ENCODE measurements at regions not wholly inside any gene's neighbourhood (a gene's known extent, or its start where the extent isn't known, plus 50 kb on each side); places are given as distances from the start of the nearest gene placed in this dataset.

GRCh38 chr21:34261841-34262468 is 101.9 kb upstream of the KCNE2 start:
- H3K9me3 ChIP-seq (ENCODE audit: control insufficient read depth, low read depth, low read length), result no peaks in the 10 kb centered on the region
- H3K9ac ChIP-seq (ENCODE audit: control insufficient read depth, extremely low read depth, insufficient read depth, low read length), result no peak overlapping the region
- no peak overlapping the region for H3K4me2 ChIP-seq (ENCODE audit: control insufficient read depth, extremely low read depth, insufficient read depth, low read depth, low read length)
- TF ChIP-seq EZH2 (IDR thresholded peaks at IDR 0.05; ENCODE audit: low read length) (no peak), CTCF (optimal IDR thresholded peaks at IDR 0.05 in 1 of 3, IDR thresholded peaks at IDR 0.05 in 1 of 3, conservative IDR thresholded peaks at IDR 0.05 in 1 of 3; ENCODE audit: extremely low read depth in 1 of 3, insufficient read depth in 2 of 3, low read length in 3 of 3) (no peak)
- H3K36me3 ChIP-seq (ENCODE audit: control insufficient read depth in 2 of 2, extremely low read depth in 1 of 2, insufficient read depth in 2 of 2, low read length in 2 of 2), result no peaks in the 10 kb centered on the region
- no peaks in the 10 kb centered on the region for H4K20me1 ChIP-seq (ENCODE audit: control insufficient read depth, extremely low read depth, insufficient read depth, low read length)
- H2AFZ ChIP-seq (ENCODE audit: control insufficient read depth, low read length), result no peak overlapping the region
- FAIRE-seq, result no peak
- no peaks in the 10 kb centered on the region for H3K4me1 ChIP-seq (ENCODE audit: control insufficient read depth, extremely low read depth, insufficient read depth, low read length)
- no peak overlapping the region for H3K4me3 ChIP-seq (ENCODE audit: control insufficient read depth in 2 of 3, extremely low read depth in 1 of 3, insufficient read depth in 2 of 3, low read depth in 1 of 3, low read length in 3 of 3)
- no peak overlapping the region for H3K27ac ChIP-seq (ENCODE audit: control insufficient read depth, insufficient read depth, low read length)
- DNase-seq (ENCODE audit: low read depth, low spot score), result no peak
- no peaks in the 10 kb centered on the region for H3K79me2 ChIP-seq (ENCODE audit: control insufficient read depth, insufficient read depth, low read length)
- H3K9me1 ChIP-seq (ENCODE audit: control insufficient read depth, extremely low read depth, insufficient read depth, low read length), result no peaks in the 10 kb centered on the region
- dilution Hi-C loops (cut with MboI; ENCODE audit: extremely low pct_ligation_motif_present, low sequenced_read_pairs), result no loop called here
- peaks cover 17% of the 10 kb centered on the region for H3K27me3 ChIP-seq (ENCODE audit: control insufficient read depth, extremely low read depth, insufficient read depth, low read length)

- Histone ChIP-seq H2AFZ (ENCODE audit: control insufficient read depth, low read length) (no peak overlapping the region), H3K9me1 (ENCODE audit: control insufficient read depth, extremely low read depth, insufficient read depth, low read length) (no peaks in the 10 kb centered on the region), H3K27me3 (ENCODE audit: control insufficient read depth, extremely low read depth, insufficient read depth, low read length) (peaks cover 17% of the 10 kb centered on the region), H3K4me2 (ENCODE audit: control insufficient read depth, extremely low read depth, insufficient read depth, low read depth, low read length) (no peak overlapping the region), H3K9ac (ENCODE audit: control insufficient read depth, extremely low read depth, insufficient read depth, low read length) (no peak overlapping the region), H3K4me3 (ENCODE audit: control insufficient read depth in 2 of 3, extremely low read depth in 1 of 3, insufficient read depth in 2 of 3, low read depth in 1 of 3, low read length in 3 of 3) (no peak overlapping the region), H3K79me2 (ENCODE audit: control insufficient read depth, insufficient read depth, low read length) (no peaks in the 10 kb centered on the region), H3K36me3 (ENCODE audit: control insufficient read depth in 2 of 2, extremely low read depth in 1 of 2, insufficient read depth in 2 of 2, low read length in 2 of 2) (no peaks in the 10 kb centered on the region), H3K4me1 (ENCODE audit: control insufficient read depth, extremely low read depth, insufficient read depth, low read length) (no peaks in the 10 kb centered on the region), H3K27ac (ENCODE audit: control insufficient read depth, insufficient read depth, low read length) (no peak overlapping the region), H3K9me3 (ENCODE audit: control insufficient read depth, low read depth, low read length) (no peaks in the 10 kb centered on the region), H4K20me1 (ENCODE audit: control insufficient read depth, extremely low read depth, insufficient read depth, low read length) (no peaks in the 10 kb centered on the region)
- TF ChIP-seq CTCF (optimal IDR thresholded peaks at IDR 0.05 in 1 of 3, IDR thresholded peaks at IDR 0.05 in 1 of 3, conservative IDR thresholded peaks at IDR 0.05 in 1 of 3; ENCODE audit: extremely low read depth in 1 of 3, insufficient read depth in 2 of 3, low read length in 3 of 3), result no peak
- no peak for TF ChIP-seq EZH2 (IDR thresholded peaks at IDR 0.05; ENCODE audit: low read length)
- dilution Hi-C loops (cut with MboI; ENCODE audit: extremely low pct_ligation_motif_present, low sequenced_read_pairs), result no loop called here
- DNase-seq (ENCODE audit: low read depth, low spot score) (no peak), FAIRE-seq (no peak)
Measured at GRCh38 chr21:34262469-34262845, 101.3 kb upstream of the KCNE2 start.

All from keratinocyte (primary cell).